H1 (cell line): ENCODE measurements at regions not wholly inside any gene's neighbourhood (a gene's known extent, or its start where the extent isn't known, plus 50 kb on each side); places are given as distances from the start of the nearest gene placed in this dataset.

Source experiments
- ASH2L ChIP-seq: fragments of 200-600, 300-600 bp; sonication (generic); IDR thresholded peaks from one replicate; pipeline ENCODE4 v1.7.1; 2017; ENCODE audit warnings: low read length
- CREB1 ChIP-seq: IDR thresholded peaks from 2 replicates; pipeline ENCODE4 v1.6.1; 2012; ENCODE audit warnings: inconsistent platforms
- SIX5 ChIP-seq: IDR thresholded peaks from 2 replicates; pipeline ENCODE4 v1.6.1; 2011; ENCODE audit warnings: mild to moderate bottlenecking, low read depth, low read length

GRCh38 chrX:3811331-3812311, 98.2 kb upstream of the PRKX start (continued):
- TF ChIP-seq SIX5 (no peak), CREB1 (no peak), ASH2L (no peak)
